ENCODE measurements at regions not wholly inside any gene's neighbourhood (a gene's known extent, or its start where the extent isn't known, plus 50 kb on each side); places are given as distances from the start of the nearest gene placed in this dataset.

DNA sequence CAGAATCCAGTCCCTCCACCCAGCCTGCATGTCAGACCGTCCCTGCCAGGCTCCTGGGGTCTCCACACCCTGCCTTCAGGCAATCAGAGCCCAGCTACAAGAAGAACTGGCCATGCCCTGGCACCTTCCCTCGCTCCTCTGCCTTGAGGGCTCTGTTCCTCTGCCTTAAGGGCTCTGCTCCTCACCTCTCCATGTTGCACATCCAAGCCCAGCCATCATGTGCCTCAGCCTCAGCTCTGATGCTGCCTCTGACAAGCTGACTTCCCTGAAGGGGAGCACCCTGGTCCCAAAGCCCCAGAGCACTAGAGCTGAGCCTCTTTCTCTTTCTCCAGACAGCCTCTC is 50.3 kb upstream of the ANTXRL start:
- FAIRE-seq, result no peak
- no peaks in the 10 kb centered on the region for H3K9me1 ChIP-seq (replicated peaks; ENCODE audit: control insufficient read depth, extremely low read depth, insufficient read depth, low read length)
- no TSS peak for BruUV-seq (replicated peaks)
- H4K20me1 ChIP-seq (replicated peaks; ENCODE audit: control insufficient read depth, extremely low read depth, insufficient read depth, low read length), result no peaks in the 10 kb centered on the region
- H3K27ac ChIP-seq (ENCODE audit: insufficient read depth, low read depth, low read length), result no peak overlapping the region
- H3K4me2 ChIP-seq (ENCODE audit: insufficient read depth, low read length), result no peak overlapping the region
- ChIA-PET POLR2A (no interaction called here), CTCF (interaction anchor here (4.1 kb wide), 1 partner anchor 8 kb away, joined by 31 read pairs; no protein-coding TSS in a partner anchor)
- TF ChIP-seq EZH2 (IDR thresholded peaks at IDR 0.05; ENCODE audit: borderline replicate concordance, low read depth, low read length, severe bottlenecking), result no peak
- no peak for TF ChIP-seq CTCF (IDR thresholded peaks at IDR 0.05; ENCODE audit: extremely low read depth in 1 of 2, insufficient read depth in 1 of 2, low read depth in 1 of 2, low read length in 2 of 2)
- TF ChIP-seq POLR2A (IDR thresholded peaks at IDR 0.05; ENCODE audit: low read depth, low read length), result no peak
- no peak for TF ChIP-seq FOS (IDR thresholded peaks at IDR 0.05; ENCODE audit: borderline replicate concordance, insufficient read depth, low read length)
- TF ChIP-seq, protein P1, sequence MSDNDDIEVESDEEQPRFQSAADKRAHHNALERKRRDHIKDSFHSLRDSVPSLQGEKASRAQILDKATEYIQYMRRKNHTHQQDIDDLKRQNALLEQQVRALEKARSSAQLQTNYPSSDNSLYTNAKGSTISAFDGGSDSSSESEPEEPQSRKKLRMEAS (IDR thresholded peaks at IDR 0.05; ENCODE audit: insufficient read depth, insufficient read length), result no peak
- TF ChIP-seq POLR2AphosphoS5 (IDR thresholded peaks at IDR 0.05; ENCODE audit: insufficient read depth, low read depth, low read length), result no peak
- intact Hi-C loops (cut with micrococcal nuclease) (no loop called here), dilution Hi-C loops (cut with MboI; ENCODE audit: extremely low pct_ligation_motif_present, low sequenced_read_pairs) (no loop called here)
- no peaks in the 10 kb centered on the region for H3K9me3 ChIP-seq (replicated peaks; ENCODE audit: control insufficient read depth, insufficient read depth, low read length)
- H3K4me3 ChIP-seq (replicated peaks in 1 of 3; ENCODE audit: insufficient read depth in 1 of 3, low read depth in 1 of 3, low read length in 3 of 3), result no peak overlapping the region
- no peaks in the 10 kb centered on the region for H3K79me2 ChIP-seq (ENCODE audit: control insufficient read depth, insufficient read depth, low read length)
- no peaks in the 10 kb centered on the region for H3K4me1 ChIP-seq (ENCODE audit: control insufficient read depth, extremely low read depth, insufficient read depth, low read length)
- no peak overlapping the region for H2AFZ ChIP-seq (ENCODE audit: low read depth, low read length)
- no peak overlapping the region for H3K9ac ChIP-seq (replicated peaks; ENCODE audit: extremely low read depth, insufficient read depth, low read length)
- DNase-seq (ENCODE audit: low read depth, low spot score), result no peak
- peaks cover 1 to 3% of the 10 kb centered on the region in 2 experiments for H3K27me3 ChIP-seq (ENCODE audit: control insufficient read depth in 2 of 2, insufficient read depth in 2 of 2, low read length in 2 of 2)
- no peaks in the 10 kb centered on the region for H3K36me3 ChIP-seq (ENCODE audit: control insufficient read depth in 2 of 2, extremely low read depth in 1 of 2, insufficient read depth in 2 of 2, low read length in 2 of 2)

Measured in endothelial cell of umbilical vein (primary cell).